Right atrium auricular region (tissue), 2 donors: ENCODE measurements at regions not wholly inside any gene's neighbourhood (a gene's known extent, or its start where the extent isn't known, plus 50 kb on each side); places are given as distances from the start of the nearest gene placed in this dataset.

ENCODE experiments used
- DNase-seq: peaks from one replicate; pipeline ENCODE4 v3.0.0-alpha.2; 2019; ENCODE audit warnings: low spot score
- H3K27ac ChIP-seq, 2 donors: fragments of 200-600 bp; sonication (generic); 1 replicate in 1 of 2; 2 replicates in 1 of 2; pipeline ENCODE4 v1.5.1; 2016 to 2019
- H3K27me3 ChIP-seq, 2 donors: fragments of 200-600 bp; sonication (generic); one replicate each; pipeline versions ENCODE4 v1.5.1 to v1.6.0; 2017 to 2019
- H3K36me3 ChIP-seq: fragments of 200-600 bp; sonication (generic); one replicate; pipeline ENCODE4 v1.5.1; 2016
- H3K4me1 ChIP-seq, 2 donors: fragments of 200-600 bp; sonication (generic); one replicate each; pipeline versions ENCODE4 v1.5.1 to v1.6.0; 2017 to 2019
- H3K4me3 ChIP-seq, 2 donors: fragments of 200-600 bp; sonication (generic); 1 replicate in 1 of 2; 2 replicates in 1 of 2; pipeline ENCODE4 v1.5.1; 2017 to 2019; ENCODE audit warnings: mild to moderate bottlenecking in 1 of 2, moderate library complexity in 1 of 2
- H3K9me3 ChIP-seq, 2 donors: fragments of 200-600 bp; sonication (generic); one replicate each; pipeline ENCODE4 v1.5.1; 2019
- CTCF ChIP-seq, 2 donors: fragments of 200-600 bp; sonication (generic); IDR thresholded peaks; one replicate each; pipeline ENCODE4 v1.5.1; 2019; ENCODE audit warnings: antibody characterized with exemption in 2 of 2

- no peak for DNase-seq
Observed at GRCh38 chr16:35296962-35297653, 1837.7 kb downstream of the TP53TG3F start.

GRCh38 chr16:35298460-35299243 lies 1839.2 kb downstream of the TP53TG3F start:
- TF ChIP-seq CTCF (IDR thresholded peaks at IDR 0.05) = no peak
- Histone ChIP-seq H3K36me3 (no peaks in the 10 kb centered on the region), H3K4me3 (no peak overlapping the region), H3K4me1 (no peaks in the 10 kb centered on the region), H3K27ac (no peak overlapping the region), H3K9me3 (no peaks in the 10 kb centered on the region), H3K27me3 (no peaks in the 10 kb centered on the region)
- no peak for DNase-seq

More at GRCh38 chr16:35296962-35297653, 1837.7 kb downstream of the TP53TG3F start:
- TF ChIP-seq CTCF (IDR thresholded peaks at IDR 0.05) = no peak
- H3K27ac ChIP-seq = no peak overlapping the region
- H3K36me3 ChIP-seq = no peaks in the 10 kb centered on the region
- no peak overlapping the region for H3K4me3 ChIP-seq
- H3K27me3 ChIP-seq = no peaks in the 10 kb centered on the region
- no peaks in the 10 kb centered on the region for H3K4me1 ChIP-seq
- H3K9me3 ChIP-seq = no peaks in the 10 kb centered on the region

- Histone ChIP-seq H3K4me1 (no peaks in the 10 kb centered on the region), H3K9me3 (no peaks in the 10 kb centered on the region), H3K27ac (no peak overlapping the region), H3K27me3 (no peaks in the 10 kb centered on the region), H3K4me3 (no peak overlapping the region), H3K36me3 (no peaks in the 10 kb centered on the region)
- DNase-seq = no peak
- TF ChIP-seq CTCF (IDR thresholded peaks at IDR 0.05) = no peak
Observed at GRCh38 chr16:35302859-35303258, 1843.4 kb downstream of the TP53TG3F start.

GRCh38 chr16:35305476-35305875 lies 1846.1 kb downstream of the TP53TG3F start:
- no peak overlapping the region for H3K4me3 ChIP-seq
- no peak overlapping the region for H3K27ac ChIP-seq
- no peaks in the 10 kb centered on the region for H3K4me1 ChIP-seq
- H3K27me3 ChIP-seq = no peaks in the 10 kb centered on the region
- no peaks in the 10 kb centered on the region for H3K9me3 ChIP-seq
- DNase-seq = no peak
- no peaks in the 10 kb centered on the region for H3K36me3 ChIP-seq
- no peak for TF ChIP-seq CTCF (IDR thresholded peaks at IDR 0.05)

- no peak for DNase-seq
- Histone ChIP-seq H3K4me1 (no peaks in the 10 kb centered on the region), H3K4me3 (no peak overlapping the region), H3K27ac (no peak overlapping the region), H3K36me3 (no peaks in the 10 kb centered on the region), H3K27me3 (no peaks in the 10 kb centered on the region), H3K9me3 (no peaks in the 10 kb centered on the region)
- TF ChIP-seq CTCF (IDR thresholded peaks at IDR 0.05) = no peak
Observed at GRCh38 chr16:35306915-35307314, 1847.5 kb downstream of the TP53TG3F start.
